Transverse colon (tissue), 4 donors: ENCODE measurements at regions not wholly inside any gene's neighbourhood (a gene's known extent, or its start where the extent isn't known, plus 50 kb on each side); places are given as distances from the start of the nearest gene placed in this dataset.

Experiments used
- CTCF ChIP-seq, 5 experiments: fragments of 200-600 bp in 3 of 5; fragments of 450-650 bp in 2 of 5; sonication (generic) in 3 of 5; IDR thresholded peaks; 1 replicate in 2 of 5; 2 replicates in 3 of 5; pipeline ENCODE4 v1.5.1; 2016 to 2017; ENCODE audit warnings: antibody characterized with exemption in 5 of 5, inconsistent platforms in 3 of 5, mild to moderate bottlenecking in 2 of 5, moderate library complexity in 1 of 5
- EP300 ChIP-seq: sonication (generic); formaldehyde crosslinking; IDR thresholded peaks from one replicate; pipeline ENCODE4 v1.6.1; 2017; ENCODE audit warnings: antibody characterized with exemption, low read depth
- POLR2A ChIP-seq: fragments of 450-650 bp; IDR thresholded peaks from one replicate; pipeline ENCODE4 v1.6.1; 2016; ENCODE audit warnings: antibody characterized with exemption, mild to moderate bottlenecking, moderate library complexity
- POLR2AphosphoS5 ChIP-seq, 3 donors: sonication (generic); formaldehyde crosslinking; IDR thresholded peaks; one replicate each; pipeline ENCODE4 v1.6.1; 2016; ENCODE audit warnings: antibody characterized with exemption in 3 of 3

GRCh38 chr10:109622566-109622965, 300.7 kb downstream of the XPNPEP1 start:
- TF ChIP-seq POLR2A (no peak), CTCF (IDR thresholded peaks at IDR 0.05) (no peak), EP300 (no peak), POLR2AphosphoS5 (IDR thresholded peaks at IDR 0.05) (no peak)
